ENCODE measurements at regions not wholly inside any gene's neighbourhood (a gene's known extent, or its start where the extent isn't known, plus 50 kb on each side); places are given as distances from the start of the nearest gene placed in this dataset.

- H3K36me3 ChIP-seq (ENCODE audit: insufficient read depth in 1 of 2, low read depth in 1 of 2) = no peaks in the 10 kb centered on the region
- 73 to 81% (median 75%) methylated on average over 3 of the region's 3 CpGs for WGBS, 3 donors
- no peak for DNase-seq
- no peaks in the 10 kb centered on the region for H3K9me3 ChIP-seq
- ATAC-seq = no peak
- TF ChIP-seq CTCF (IDR thresholded peaks at IDR 0.05) = no peak
- no peak overlapping the region for H3K27ac ChIP-seq
- no peaks in the 10 kb centered on the region for H3K4me1 ChIP-seq
- H3K4me3 ChIP-seq = no peak overlapping the region
- peaks cover 0 to 5% (median 0%) of the 10 kb centered on the region in 3 donors for H3K27me3 ChIP-seq (ENCODE audit: insufficient read depth in 3 of 3, low read length in 2 of 3)
- intact Hi-C loops (cut with DNase I) = no loop called here
These were observed 160.1 kb downstream of the ARRDC4 start for GRCh38 chr15:98120561-98120960.

GRCh38 chr15:98121536-98121935, 161.0 kb downstream of the ARRDC4 start:
- ATAC-seq = no peak
- Histone ChIP-seq H3K9me3 (no peaks in the 10 kb centered on the region), H3K27me3 (ENCODE audit: insufficient read depth in 3 of 3, low read length in 2 of 3) (peaks cover 0 to 5% (median 0%) of the 10 kb centered on the region in 3 donors), H3K27ac (no peak overlapping the region), H3K4me3 (no peak overlapping the region), H3K4me1 (no peaks in the 10 kb centered on the region), H3K36me3 (ENCODE audit: insufficient read depth in 1 of 2, low read depth in 1 of 2) (no peaks in the 10 kb centered on the region)
- DNase-seq = no peak
- intact Hi-C loops (cut with DNase I) = no loop called here
- WGBS, 3 donors = 30 to 49% (median 36%) methylated on average over 5 of the region's 5 CpGs
- TF ChIP-seq CTCF (IDR thresholded peaks at IDR 0.05) = no peak

DNA sequence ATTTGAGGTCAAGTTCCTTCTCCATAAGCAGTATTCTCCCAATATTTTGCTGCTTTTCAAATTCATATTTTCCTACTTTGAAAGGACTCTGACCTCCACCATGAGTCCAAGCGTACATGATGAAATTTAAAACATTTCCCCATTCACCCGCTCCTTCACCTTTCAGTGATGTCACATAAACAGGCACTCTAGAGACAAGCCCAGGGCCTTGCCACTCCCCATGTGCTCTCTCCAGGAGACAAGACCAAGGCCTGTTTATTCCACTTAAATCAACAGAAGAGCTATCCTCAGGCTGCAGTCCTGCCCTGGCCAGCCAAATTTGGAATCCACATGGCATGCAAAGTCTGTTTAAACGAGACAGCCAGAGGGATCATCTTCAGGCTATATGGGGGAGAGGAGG, 161.5 kb downstream of the ARRDC4 start:
- intact Hi-C loops (cut with DNase I) = no loop called here

DNA sequence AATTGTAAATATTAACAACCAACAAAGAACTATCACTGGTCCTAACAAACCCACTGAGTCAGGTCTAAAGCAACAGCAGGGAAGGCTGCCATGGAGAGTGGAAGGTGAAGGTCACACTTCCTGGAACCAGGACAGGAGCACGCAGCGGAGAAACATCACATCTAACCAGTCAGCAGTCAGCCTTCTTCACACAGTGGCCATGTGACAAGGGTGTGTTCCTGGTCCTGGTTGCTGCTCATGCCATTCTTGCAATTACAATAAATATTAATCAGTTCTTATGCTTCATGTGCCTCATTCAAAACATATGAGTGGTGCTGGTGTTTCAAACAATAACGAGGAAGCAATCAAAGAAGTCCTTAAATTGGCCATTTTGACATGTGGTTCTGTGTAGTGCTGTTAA, 162.8 kb downstream of the ARRDC4 start:
- ATAC-seq (no peak), DNase-seq (no peak)
- no peak overlapping the region for H3K4me3 ChIP-seq
- H3K27ac ChIP-seq = no peak overlapping the region
- H3K27me3 ChIP-seq (ENCODE audit: insufficient read depth in 3 of 3, low read length in 2 of 3) = peaks cover 0 to 5% (median 0%) of the 10 kb centered on the region in 3 donors
- TF ChIP-seq CTCF (IDR thresholded peaks at IDR 0.05) = no peak
- no peaks in the 10 kb centered on the region for H3K4me1 ChIP-seq
- WGBS, 3 donors = 71 to 74% (median 73%) methylated on average over 3 of the region's 3 CpGs
- H3K36me3 ChIP-seq (ENCODE audit: insufficient read depth in 1 of 2, low read depth in 1 of 2) = no peaks in the 10 kb centered on the region
- H3K9me3 ChIP-seq = no peaks in the 10 kb centered on the region
- intact Hi-C loops (cut with DNase I) = no loop called here

More for the DNA sequence above, 161.5 kb downstream of the ARRDC4 start:
- no peak for ATAC-seq
- H3K36me3 ChIP-seq (ENCODE audit: insufficient read depth in 1 of 2, low read depth in 1 of 2) = no peaks in the 10 kb centered on the region
- WGBS, 3 donors = 59 to 68% (median 62%) methylated on average over 3 of the region's 3 CpGs
- no peak overlapping the region for H3K4me3 ChIP-seq
- peaks cover 0 to 5% (median 0%) of the 10 kb centered on the region in 3 donors for H3K27me3 ChIP-seq (ENCODE audit: insufficient read depth in 3 of 3, low read length in 2 of 3)
- no peaks in the 10 kb centered on the region for H3K4me1 ChIP-seq
- H3K27ac ChIP-seq = no peak overlapping the region
- no peaks in the 10 kb centered on the region for H3K9me3 ChIP-seq
- DNase-seq = no peak
- TF ChIP-seq CTCF (IDR thresholded peaks at IDR 0.05) = no peak

DNA sequence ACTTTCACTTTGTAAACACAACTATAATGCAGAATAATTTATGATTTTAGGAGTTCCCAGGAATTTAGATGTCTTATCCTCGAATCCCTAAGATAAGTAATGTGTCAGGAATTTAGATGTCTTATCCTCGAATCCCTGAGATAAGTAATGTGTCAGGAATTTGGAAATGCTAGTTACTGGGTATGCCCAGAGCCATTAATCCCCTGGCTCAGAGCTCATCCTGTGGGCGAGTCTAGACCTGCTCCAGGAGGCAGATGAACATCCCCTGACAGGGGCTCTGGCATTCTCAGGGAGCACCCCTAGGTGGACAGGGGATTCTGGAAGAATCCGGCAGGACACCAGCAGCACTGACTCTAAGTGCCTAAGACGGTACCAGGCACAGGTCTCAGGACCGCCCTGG, 163.3 kb downstream of the ARRDC4 start:
- no peak for ATAC-seq
- intact Hi-C loops (cut with DNase I) = no loop called here
- no peak for TF ChIP-seq CTCF (IDR thresholded peaks at IDR 0.05)
- no peak for DNase-seq
- Histone ChIP-seq H3K36me3 (ENCODE audit: insufficient read depth in 1 of 2, low read depth in 1 of 2) (no peaks in the 10 kb centered on the region), H3K27ac (no peak overlapping the region), H3K9me3 (no peaks in the 10 kb centered on the region), H3K4me3 (no peak overlapping the region), H3K4me1 (no peaks in the 10 kb centered on the region), H3K27me3 (ENCODE audit: insufficient read depth in 3 of 3, low read length in 2 of 3) (peaks cover 0 to 5% (median 0%) of the 10 kb centered on the region in 3 donors)
- WGBS, 3 donors = 48 to 58% (median 51%) methylated on average over 6 of the region's 6 CpGs

Measured in psoas muscle (tissue), 7 donors.